B cell (primary cell): ENCODE measurements at regions not wholly inside any gene's neighbourhood (a gene's known extent, or its start where the extent isn't known, plus 50 kb on each side); places are given as distances from the start of the nearest gene placed in this dataset.

Experiments used
- ATAC-seq: fragments of 200-7000 bp; cut with Tn5 transposase; one replicate; pipeline ENCODE4 v1.10.0; 2021; ENCODE audit warnings: low read depth, mild to moderate bottlenecking, moderate number of reproducible peaks, moderate library complexity
- CTCF ChIA-PET: fragments of 350-600 bp; sonication (Branson Sonifier 250); formaldehyde crosslinking; loops from one replicate; lab custom pipeline; 2021; ENCODE audit warnings: antibody characterized with exemption, inconsistent platforms; lab: Charles Lee
- POLR2A ChIA-PET: fragments of 350-600 bp; sonication (Branson Sonifier 250); formaldehyde crosslinking; loops from one replicate; lab custom pipeline; 2021; ENCODE audit warnings: antibody characterized with exemption; lab: Charles Lee
- DNase-seq: peaks from one replicate; pipeline ENCODE4 v3.0.0; 2013
- H2AFZ ChIP-seq: 2 replicates; pipeline ENCODE4 v1.6.1; 2012; ENCODE audit warnings: mild to moderate bottlenecking, low read depth, low read length; ENCODE audit not compliant: insufficient read depth, poor library complexity, severe bottlenecking
- H3K27ac ChIP-seq, 2 donors: 1 replicate in 1 of 2; 2 replicates in 1 of 2; pipeline ENCODE4 v1.5.1; 2012 to 2013; ENCODE audit warnings: low read length in 2 of 2, mild to moderate bottlenecking in 2 of 2, moderate library complexity in 1 of 2
- H3K27me3 ChIP-seq, 4 experiments: fragments of 200-600 bp in 1 of 4; sonication (generic) in 1 of 4; replicated peaks in 1 of 4; 1 replicate in 2 of 4; 2 replicates in 2 of 4; pipeline versions ENCODE4 v1.6.1 to v1.7.0; 2013 to 2016; ENCODE audit warnings: low read length in 3 of 4, mild to moderate bottlenecking in 2 of 4, mixed read lengths in 1 of 4, moderate library complexity in 1 of 4; ENCODE audit not compliant: insufficient read depth in 4 of 4, control insufficient read depth in 3 of 4; ENCODE audit errors: control extremely low read depth in 1 of 4
- H3K36me3 ChIP-seq, 2 experiments: replicated peaks in 1 of 2; 1 replicate in 1 of 2; 2 replicates in 1 of 2; pipeline versions ENCODE4 v1.6.1 to v1.7.1; 2013; ENCODE audit warnings: low read length in 1 of 2; ENCODE audit not compliant: insufficient read depth in 2 of 2, control insufficient read depth in 1 of 2; ENCODE audit errors: control extremely low read depth in 1 of 2, extremely low read depth in 1 of 2
- H3K4me1 ChIP-seq, 2 donors: fragments of 200-600 bp in 1 of 2; sonication (generic) in 1 of 2; 1 replicate in 1 of 2; 2 replicates in 1 of 2; pipeline versions ENCODE4 v1.5.1 to v1.6.1; 2013 to 2017; ENCODE audit warnings: low read length in 2 of 2; ENCODE audit not compliant: control insufficient read depth in 2 of 2, insufficient read depth in 2 of 2
- H3K4me2 ChIP-seq: replicated peaks from 2 replicates; pipeline ENCODE3; 2012; ENCODE audit warnings: mild to moderate bottlenecking, low read depth, low read length; ENCODE audit not compliant: poor library complexity, severe bottlenecking
- H3K4me3 ChIP-seq, 5 experiments: fragments of 200-600 bp in 1 of 5; sonication (generic) in 1 of 5; 1 replicate in 3 of 5; 2 replicates in 2 of 5; pipeline versions ENCODE4 v1.5.1 to v1.7.0; 2011 to 2016; ENCODE audit warnings: low read length in 4 of 5, mild to moderate bottlenecking in 4 of 5, low read depth in 2 of 5, control low read depth in 1 of 5, moderate library complexity in 1 of 5; ENCODE audit not compliant: insufficient read depth in 1 of 5; ENCODE audit errors: control extremely low read depth in 1 of 5, extremely low read depth in 1 of 5
- H3K79me2 ChIP-seq: fragments of 200-600 bp; sonication (generic); one replicate; pipeline ENCODE4 v1.6.0; 2016; ENCODE audit warnings: low read length; ENCODE audit not compliant: control insufficient read depth, insufficient read depth
- H3K9ac ChIP-seq: fragments of 200-600 bp; sonication (generic); 2 replicates; pipeline ENCODE4 v1.6.1; 2017; ENCODE audit warnings: mild to moderate bottlenecking, low read length, moderate library complexity
- H3K9me3 ChIP-seq, 3 donors: one replicate each; pipeline versions ENCODE4 v1.6.1 to v1.7.1; 2013; ENCODE audit warnings: low read length in 2 of 3; ENCODE audit not compliant: control insufficient read depth in 2 of 3, insufficient read depth in 1 of 3; ENCODE audit errors: control extremely low read depth in 1 of 3
- H4K20me1 ChIP-seq: 2 replicates; pipeline ENCODE4 v1.6.0; 2012; ENCODE audit warnings: mild to moderate bottlenecking, low read length; ENCODE audit not compliant: insufficient read depth, control insufficient read depth, poor library complexity, severe bottlenecking
- H3K27ac Mint-ChIP-seq: one replicate; pipeline ENCODE4 v1.8.0; 2021; ENCODE audit warnings: mixed read lengths
- H3K27me3 Mint-ChIP-seq: one replicate; pipeline ENCODE4 v1.8.0; 2021; ENCODE audit warnings: mixed read lengths
- H3K4me1 Mint-ChIP-seq: one replicate; pipeline ENCODE4 v1.8.0; 2021; ENCODE audit warnings: mixed read lengths
- H3K4me3 Mint-ChIP-seq: one replicate; pipeline ENCODE4 v1.8.0; 2021; ENCODE audit warnings: mixed read lengths
- H3K9me3 Mint-ChIP-seq: one replicate; pipeline ENCODE4 v1.8.0; 2022; ENCODE audit warnings: mixed read lengths; ENCODE audit not compliant: insufficient read depth
- EZH2 ChIP-seq: IDR thresholded peaks from 2 replicates; pipeline ENCODE4 v1.6.1; 2012; ENCODE audit warnings: borderline replicate concordance, low read depth, mild to moderate bottlenecking, moderate library complexity, low read length; ENCODE audit not compliant: insufficient read depth, poor library complexity, severe bottlenecking
- WGBS: methylation state at CpG from one replicate; pipeline ENCODE4 v1.1.5; 2013; ENCODE audit warnings: missing lambda C conversion rate; ENCODE audit not compliant: insufficient coverage; 5-methylcytosine and 5-hydroxymethylcytosine counted together
- intact Hi-C: fragments of 100-400 bp; cut with micrococcal nuclease; formaldehyde crosslinking; loops from one replicate; pipeline ENCODE4 v1.10.0; 2022
- TF ChIP-seq, protein P1 (sequence below): fragments of 200-600 bp; IDR thresholded peaks from one replicate; pipeline ENCODE4 v1.8.0; 2022; ENCODE audit warnings: antibody characterized with exemption, mild to moderate bottlenecking

DNA sequence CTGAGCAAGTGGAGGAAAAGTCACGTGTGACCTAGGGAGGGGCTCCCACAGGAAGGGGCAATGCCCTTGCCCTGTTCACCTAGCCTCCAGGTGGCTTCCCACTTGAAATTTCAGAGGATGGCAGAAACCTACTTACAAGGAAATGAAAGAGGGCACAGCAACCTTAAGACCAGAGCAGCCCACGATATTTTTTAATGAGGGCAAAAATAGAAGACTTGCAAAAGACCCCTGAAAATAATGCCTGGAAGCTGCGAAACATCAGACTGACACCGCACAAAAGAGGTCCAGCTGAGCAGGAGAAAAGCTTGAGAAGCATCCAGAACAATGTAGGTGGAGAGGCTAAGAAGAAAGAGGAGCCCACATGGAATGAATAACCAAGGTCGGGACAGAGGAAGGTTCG, 66.1 kb downstream of the KLF15 start:
- H3K27ac ChIP-seq, result no peak overlapping the region
- H3K36me3 ChIP-seq, result no peaks in the 10 kb centered on the region
- POLR2A ChIA-PET, result no interaction called here
- H3K27me3 ChIP-seq, result peaks cover 0 to 27% (median 15%) of the 10 kb centered on the region in 4 experiments
- TF ChIP-seq, protein P1, sequence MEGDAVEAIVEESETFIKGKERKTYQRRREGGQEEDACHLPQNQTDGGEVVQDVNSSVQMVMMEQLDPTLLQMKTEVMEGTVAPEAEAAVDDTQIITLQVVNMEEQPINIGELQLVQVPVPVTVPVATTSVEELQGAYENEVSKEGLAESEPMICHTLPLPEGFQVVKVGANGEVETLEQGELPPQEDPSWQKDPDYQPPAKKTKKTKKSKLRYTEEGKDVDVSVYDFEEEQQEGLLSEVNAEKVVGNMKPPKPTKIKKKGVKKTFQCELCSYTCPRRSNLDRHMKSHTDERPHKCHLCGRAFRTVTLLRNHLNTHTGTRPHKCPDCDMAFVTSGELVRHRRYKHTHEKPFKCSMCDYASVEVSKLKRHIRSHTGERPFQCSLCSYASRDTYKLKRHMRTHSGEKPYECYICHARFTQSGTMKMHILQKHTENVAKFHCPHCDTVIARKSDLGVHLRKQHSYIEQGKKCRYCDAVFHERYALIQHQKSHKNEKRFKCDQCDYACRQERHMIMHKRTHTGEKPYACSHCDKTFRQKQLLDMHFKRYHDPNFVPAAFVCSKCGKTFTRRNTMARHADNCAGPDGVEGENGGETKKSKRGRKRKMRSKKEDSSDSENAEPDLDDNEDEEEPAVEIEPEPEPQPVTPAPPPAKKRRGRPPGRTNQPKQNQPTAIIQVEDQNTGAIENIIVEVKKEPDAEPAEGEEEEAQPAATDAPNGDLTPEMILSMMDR, result no peak
- no peak for TF ChIP-seq EZH2
- no peak overlapping the region for H2AFZ ChIP-seq
- intact Hi-C loops, result no loop called here
- peaks cover 0 to 14% (median 0%) of the 10 kb centered on the region in 3 donors for H3K9me3 ChIP-seq
- H3K9ac ChIP-seq, result no peak overlapping the region
- CTCF ChIA-PET, result no interaction called here
- Mint-ChIP-seq H3K9me3 (no peaks in the 10 kb centered on the region), H3K4me3 (no peak overlapping the region), H3K4me1 (peaks cover 1% of the 10 kb centered on the region), H3K27ac (no peak overlapping the region), H3K27me3 (peaks cover 35% of the 10 kb centered on the region)
- H3K79me2 ChIP-seq, result no peaks in the 10 kb centered on the region
- no peak for ATAC-seq
- peaks cover 7 to 8% of the 10 kb centered on the region in 2 donors for H3K4me1 ChIP-seq
- H3K4me2 ChIP-seq, result no peak overlapping the region
- 82% methylated on average over 5 of the region's 6 CpGs for WGBS
- H3K4me3 ChIP-seq, result no peak overlapping the region
- DNase-seq, result no peak
- no peaks in the 10 kb centered on the region for H4K20me1 ChIP-seq

DNA sequence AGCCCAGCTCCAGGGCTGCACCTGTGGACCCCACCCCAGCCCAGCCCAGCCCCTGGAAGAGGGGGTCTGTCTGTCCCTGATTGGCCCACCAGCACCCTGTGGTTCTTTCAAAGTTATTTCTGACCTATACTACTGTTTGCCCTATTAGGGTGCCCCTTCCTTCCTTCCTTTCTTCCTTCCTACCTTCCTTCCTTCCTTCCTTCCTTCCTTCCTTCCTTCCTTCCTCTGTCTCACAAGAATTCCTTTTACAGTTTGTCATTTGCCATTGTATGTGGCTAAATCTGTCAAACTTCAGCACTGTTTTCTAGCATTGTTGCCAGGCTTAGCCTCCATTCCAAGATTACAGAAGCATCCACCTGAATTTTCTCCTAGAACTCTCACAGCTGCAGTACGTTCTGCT, 66.9 kb downstream of the KLF15 start:
- no peak for ATAC-seq
- H3K27me3 ChIP-seq, result peaks cover 0 to 27% (median 16%) of the 10 kb centered on the region in 4 experiments
- no peak overlapping the region for H2AFZ ChIP-seq
- peaks cover 7 to 8% of the 10 kb centered on the region in 2 donors for H3K4me1 ChIP-seq
- peaks cover 38% of the 10 kb centered on the region for H3K27me3 Mint-ChIP-seq
- no peak overlapping the region for H3K4me2 ChIP-seq
- TF ChIP-seq, protein P1, result no peak
- TF ChIP-seq EZH2, result no peak
- H3K9me3 ChIP-seq, result peaks cover 0 to 14% (median 0%) of the 10 kb centered on the region in 3 donors
- no peak overlapping the region for H3K9ac ChIP-seq
- DNase-seq, result no peak
- peaks cover 1% of the 10 kb centered on the region for H3K4me1 Mint-ChIP-seq
- H3K27ac Mint-ChIP-seq, result no peak overlapping the region
- intact Hi-C loops, result no loop called here
- no peaks in the 10 kb centered on the region for H4K20me1 ChIP-seq
- H3K4me3 Mint-ChIP-seq, result no peak overlapping the region
- no CpG with 5 or more reads among the region's 1 CpG for WGBS
- no peak overlapping the region for H3K27ac ChIP-seq
- H3K4me3 ChIP-seq, result no peak overlapping the region
- no peaks in the 10 kb centered on the region for H3K9me3 Mint-ChIP-seq
- H3K79me2 ChIP-seq, result no peaks in the 10 kb centered on the region
- CTCF ChIA-PET, result no interaction called here
- no peaks in the 10 kb centered on the region for H3K36me3 ChIP-seq
- POLR2A ChIA-PET, result no interaction called here
